RWPE2 (cell line): ENCODE measurements at regions not wholly inside any gene's neighbourhood (a gene's known extent, or its start where the extent isn't known, plus 50 kb on each side); places are given as distances from the start of the nearest gene placed in this dataset.

ENCODE experiments used
- ATAC-seq: fragments of 200-7000 bp; cut with Tn5 transposase; 3 replicates; pipeline ENCODE4 v1.9.1; 2021; ENCODE audit warnings: low read depth
- DNase-seq: peaks from one replicate; pipeline ENCODE4 v3.0.0-alpha.2; 2020; ENCODE audit warnings: low spot score
- H3K27ac ChIP-seq: fragments of 450-650 bp; 2 replicates; pipeline ENCODE4 v1.5.1; 2017; ENCODE audit warnings: mild to moderate bottlenecking; ENCODE audit not compliant: poor library complexity, severe bottlenecking
- H3K27me3 ChIP-seq: fragments of 250-450 bp; sonication (Bioruptor Pico); 2 replicates; pipeline ENCODE4 v1.5.1; 2021; ENCODE audit warnings: mild to moderate bottlenecking, moderate library complexity; ENCODE audit not compliant: insufficient read depth, poor library complexity, severe bottlenecking
- H3K36me3 ChIP-seq: fragments of 250-450 bp; sonication (Bioruptor Pico); 2 replicates; pipeline ENCODE4 v1.5.1; 2020; ENCODE audit warnings: low read depth, mild to moderate bottlenecking, moderate library complexity
- H3K4me1 ChIP-seq: fragments of 250-450 bp; sonication (Bioruptor Pico); 2 replicates; pipeline ENCODE4 v1.5.1; 2021; ENCODE audit warnings: mild to moderate bottlenecking, moderate library complexity; ENCODE audit not compliant: insufficient read depth, poor library complexity, severe bottlenecking
- H3K4me3 ChIP-seq: fragments of 250-450 bp; sonication (Bioruptor Pico); 2 replicates; pipeline ENCODE4 v1.5.1; 2021; ENCODE audit warnings: mild to moderate bottlenecking, moderate library complexity; ENCODE audit not compliant: severe bottlenecking
- H3K9me3 ChIP-seq: fragments of 250-450 bp; sonication (Bioruptor Pico); 2 replicates; pipeline ENCODE4 v1.5.1; 2021; ENCODE audit warnings: mild to moderate bottlenecking, moderate library complexity; ENCODE audit not compliant: severe bottlenecking
- CTCF ChIP-seq: fragments of 450-650 bp; IDR thresholded peaks from one replicate; pipeline ENCODE4 v1.5.1; 2017; ENCODE audit warnings: mild to moderate bottlenecking, moderate library complexity; ENCODE audit not compliant: poor library complexity, severe bottlenecking

DNA sequence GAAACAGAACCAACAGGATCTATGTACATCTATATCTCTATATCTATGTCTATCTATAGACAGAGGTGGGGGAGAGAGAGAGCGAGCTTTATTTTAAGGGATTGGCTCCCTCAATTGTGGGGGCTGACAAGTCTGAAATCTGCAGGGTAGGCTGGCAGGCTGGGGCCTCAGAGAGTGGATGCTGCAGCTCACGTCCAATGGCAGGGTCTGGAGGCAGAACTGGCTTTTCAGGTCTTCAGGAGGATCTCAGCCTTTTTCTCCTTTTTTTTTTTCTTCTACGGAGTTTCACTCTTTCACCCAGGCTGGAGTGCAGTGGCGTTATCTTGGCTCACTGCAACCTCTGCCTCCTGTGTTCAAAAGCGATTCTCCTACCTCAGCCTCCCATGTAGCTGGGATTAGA lies 77.2 kb downstream of the ARL4C start:
- Histone ChIP-seq H3K27me3 (no peaks in the 10 kb centered on the region), H3K36me3 (no peaks in the 10 kb centered on the region), H3K9me3 (no peaks in the 10 kb centered on the region), H3K4me1 (peaks cover 21% of the 10 kb centered on the region), H3K4me3 (no peak overlapping the region), H3K27ac (no peak overlapping the region)
- ATAC-seq (no peak), DNase-seq (no peak)
- TF ChIP-seq CTCF = no peak

DNA sequence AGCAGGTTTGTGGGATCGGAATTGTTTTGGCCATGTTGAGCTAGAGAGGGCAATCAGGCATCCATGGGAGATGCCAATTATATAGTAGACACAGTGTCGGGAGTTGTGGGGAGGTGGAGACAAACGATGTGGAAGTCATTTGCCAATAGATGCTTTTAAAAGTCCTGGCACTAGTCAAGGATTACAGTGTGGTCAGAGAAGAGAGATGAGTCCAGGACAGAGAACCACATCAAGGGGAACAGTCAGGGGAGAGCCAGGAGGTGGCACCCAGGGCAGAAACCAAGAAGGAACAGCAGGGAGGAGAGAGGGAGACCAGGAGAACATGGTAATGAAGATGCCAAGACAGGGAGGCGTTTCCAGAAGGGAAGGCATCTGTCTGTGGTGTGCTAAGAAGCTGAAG lies 81.2 kb downstream of the ARL4C start:
- H3K4me1 ChIP-seq = peaks cover 14% of the 10 kb centered on the region
- no peaks in the 10 kb centered on the region for H3K36me3 ChIP-seq
- ATAC-seq (no peak), DNase-seq (no peak)
- TF ChIP-seq CTCF = no peak
- no peak overlapping the region for H3K27ac ChIP-seq
- no peaks in the 10 kb centered on the region for H3K27me3 ChIP-seq
- no peak overlapping the region for H3K4me3 ChIP-seq
- H3K9me3 ChIP-seq = no peaks in the 10 kb centered on the region

DNA sequence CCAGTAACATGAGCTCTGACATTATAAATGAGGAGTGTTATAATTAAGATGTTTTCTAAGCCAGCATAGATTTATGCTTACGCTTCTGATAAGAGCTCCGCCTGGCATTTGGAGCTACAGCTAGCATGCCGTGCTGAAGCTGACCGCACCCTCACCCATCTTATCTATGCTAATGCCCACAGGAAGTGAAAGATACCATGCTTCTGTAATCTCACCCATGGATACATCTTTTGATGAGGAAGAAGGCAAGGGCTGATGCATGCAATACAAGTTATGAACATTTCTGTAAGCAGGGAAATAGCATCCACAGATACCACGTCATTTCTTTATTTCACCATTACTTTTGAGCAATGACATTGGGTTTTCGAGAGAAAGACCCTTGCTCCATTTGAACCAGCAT lies 82.3 kb downstream of the ARL4C start:
- no peak for TF ChIP-seq CTCF
- H3K27ac ChIP-seq = no peak overlapping the region

GRCh38 chr2:234412726-234413125 lies 84.2 kb downstream of the ARL4C start:
- Histone ChIP-seq H3K4me3 (no peak overlapping the region), H3K27me3 (no peaks in the 10 kb centered on the region), H3K36me3 (no peaks in the 10 kb centered on the region), H3K27ac (peak overlapping the region; percentile 66), H3K9me3 (no peaks in the 10 kb centered on the region), H3K4me1 (peaks cover 14% of the 10 kb centered on the region)
- ATAC-seq (peak; percentile 97), DNase-seq (no peak)
- TF ChIP-seq CTCF = no peak

More for the DNA sequence above, 82.3 kb downstream of the ARL4C start:
- ATAC-seq (no peak), DNase-seq (no peak)
- peaks cover 14% of the 10 kb centered on the region for H3K4me1 ChIP-seq
- H3K9me3 ChIP-seq = no peaks in the 10 kb centered on the region
- H3K36me3 ChIP-seq = no peaks in the 10 kb centered on the region
- no peak overlapping the region for H3K4me3 ChIP-seq
- no peaks in the 10 kb centered on the region for H3K27me3 ChIP-seq

DNA sequence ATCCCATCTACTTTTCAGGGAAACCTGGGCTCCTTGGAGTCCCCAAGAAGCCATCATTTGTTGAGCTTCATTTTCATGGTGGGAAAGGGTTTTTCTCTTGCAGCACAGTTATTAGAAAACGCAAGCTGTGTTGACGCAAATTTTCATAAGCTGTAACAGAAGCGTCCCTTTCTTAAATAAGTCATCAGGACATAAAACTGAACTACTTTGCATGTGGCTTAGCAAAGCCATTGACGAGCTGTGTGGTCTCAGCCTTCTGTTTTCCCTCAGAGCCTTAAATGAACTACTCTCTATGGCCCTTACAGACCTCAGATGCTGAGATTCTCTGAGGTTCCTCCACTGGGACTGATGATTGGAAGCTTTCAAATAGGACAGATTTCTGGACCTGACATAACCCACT lies 85.1 kb downstream of the ARL4C start:
- Histone ChIP-seq H3K9me3 (no peaks in the 10 kb centered on the region), H3K36me3 (no peaks in the 10 kb centered on the region), H3K4me1 (peaks cover 14% of the 10 kb centered on the region), H3K4me3 (no peak overlapping the region), H3K27me3 (no peaks in the 10 kb centered on the region), H3K27ac (peak overlapping the region; percentile 66)
- no peak for DNase-seq
- no peak for TF ChIP-seq CTCF
- ATAC-seq = no peak
